Neural cell (in vitro differentiated cells): ENCODE measurements at regions not wholly inside any gene's neighbourhood (a gene's known extent, or its start where the extent isn't known, plus 50 kb on each side); places are given as distances from the start of the nearest gene placed in this dataset.

Source experiments
- H2AFZ ChIP-seq: fragments of 200-600, 300-800 bp; sonication (generic), shearing (Covaris generic); 2 replicates; pipeline ENCODE4 v1.6.0; 2014; ENCODE audit warnings: low read depth, mild to moderate bottlenecking, antibody characterized with exemption, low read length, moderate library complexity
- H3F3A ChIP-seq: fragments of 200-600 bp; shearing (Covaris generic); 2 replicates; pipeline ENCODE4 v1.6.1; 2016; ENCODE audit warnings: mild to moderate bottlenecking, moderate library complexity, mixed read lengths, antibody characterized with exemption, low read length; ENCODE audit not compliant: insufficient read depth, poor library complexity, severe bottlenecking
- H3K27ac ChIP-seq: fragments of 200-600, 300-800 bp; sonication (generic), shearing (Covaris generic); 2 replicates; pipeline ENCODE4 v1.5.1; 2014; ENCODE audit warnings: mild to moderate bottlenecking, low read length, moderate library complexity
- H3K27me3 ChIP-seq: fragments of 300-800, 200-600 bp; sonication (generic), shearing (Covaris generic); 2 replicates; pipeline ENCODE4 v1.6.0; 2014; ENCODE audit warnings: mild to moderate bottlenecking, low read depth, low read length, moderate library complexity; ENCODE audit not compliant: insufficient read depth
- H3K36me3 ChIP-seq: fragments of 300-800, 200-600 bp; sonication (generic), shearing (Covaris generic); 2 replicates; pipeline ENCODE4 v1.5.1; 2014; ENCODE audit warnings: mild to moderate bottlenecking, antibody characterized with exemption, low read length, moderate library complexity; ENCODE audit not compliant: insufficient read depth
- H3K4me2 ChIP-seq: fragments of 300-800, 200-600 bp; sonication (generic), shearing (Covaris generic); 2 replicates; pipeline ENCODE4 v1.6.0; 2014; ENCODE audit warnings: mild to moderate bottlenecking, low read length
- H3K4me3 ChIP-seq: fragments of 300-800, 200-600 bp; sonication (generic), shearing (Covaris generic); 2 replicates; pipeline ENCODE4 v1.5.1; 2014; ENCODE audit warnings: mild to moderate bottlenecking, low read length, moderate library complexity
- H3K79me2 ChIP-seq: fragments of 200-600 bp; shearing (Covaris generic); replicated peaks from 2 replicates; pipeline ENCODE4 v1.6.0; 2014; ENCODE audit warnings: mild to moderate bottlenecking, low read length, moderate library complexity; ENCODE audit not compliant: insufficient read depth
- H3K9ac ChIP-seq: fragments of 300-800, 200-600 bp; sonication (generic), shearing (Covaris generic); 2 replicates; pipeline ENCODE4 v1.6.1; 2016; ENCODE audit warnings: mild to moderate bottlenecking, low read length, mixed read lengths
- H3K9me2 ChIP-seq: fragments of 200-600 bp; shearing (Covaris generic); 2 replicates; pipeline ENCODE4 v1.6.1; 2016; ENCODE audit warnings: mild to moderate bottlenecking, low read length, mixed read lengths; ENCODE audit not compliant: insufficient read depth
- H3K9me3 ChIP-seq: fragments of 200-600, 300-800 bp; sonication (generic), shearing (Covaris generic); 2 replicates; pipeline ENCODE4 v1.6.1; 2016; ENCODE audit warnings: mild to moderate bottlenecking, mixed run types, low read length, moderate library complexity, mixed read lengths
- H4K20me1 ChIP-seq: fragments of 200-600 bp; shearing (Covaris generic); 2 replicates; pipeline ENCODE4 v1.6.1; 2016; ENCODE audit warnings: mild to moderate bottlenecking, mixed run types; ENCODE audit not compliant: insufficient read depth
- CTCF ChIP-seq: fragments of 450-650 bp; IDR thresholded peaks from 2 replicates; pipeline ENCODE4 v1.5.1; 2014; ENCODE audit warnings: antibody characterized with exemption, mild to moderate bottlenecking, moderate library complexity; ENCODE audit not compliant: poor library complexity, severe bottlenecking
- EP300 ChIP-seq: fragments of 450-650 bp; conservative IDR thresholded peaks from 2 replicates; pipeline ENCODE4 v1.6.1; 2014; ENCODE audit warnings: antibody characterized with exemption, mild to moderate bottlenecking, moderate library complexity; ENCODE audit not compliant: poor library complexity, severe bottlenecking
- EZH2 ChIP-seq: fragments of 200-600, 300-800 bp; shearing (Covaris generic), sonication (generic); IDR thresholded peaks from 2 replicates; pipeline ENCODE4 v1.6.1; 2014; ENCODE audit warnings: antibody characterized with exemption, low read length, borderline replicate concordance, mild to moderate bottlenecking; ENCODE audit not compliant: insufficient read depth, poor library complexity, severe bottlenecking
- MXI1 ChIP-seq: fragments of 450-650 bp; conservative IDR thresholded peaks from 2 replicates; pipeline ENCODE4 v1.6.1; 2014; ENCODE audit warnings: antibody characterized with exemption, mild to moderate bottlenecking; ENCODE audit not compliant: poor library complexity, severe bottlenecking
- POLR2AphosphoS5 ChIP-seq: IDR thresholded peaks from 2 replicates; pipeline ENCODE4 v1.6.1; 2012
- RAD21 ChIP-seq: fragments of 450-650 bp; conservative IDR thresholded peaks from 2 replicates; pipeline ENCODE4 v1.6.1; 2014; ENCODE audit warnings: antibody characterized with exemption, mild to moderate bottlenecking, moderate library complexity
- REST ChIP-seq: IDR thresholded peaks from 2 replicates; pipeline ENCODE4 v1.6.1; 2012; ENCODE audit warnings: borderline replicate concordance
- SMC3 ChIP-seq: fragments of 450-650 bp; conservative IDR thresholded peaks from 2 replicates; pipeline ENCODE4 v1.6.1; 2014; ENCODE audit warnings: antibody characterized with exemption, mild to moderate bottlenecking, moderate library complexity; ENCODE audit not compliant: poor library complexity
- TAF1 ChIP-seq: IDR thresholded peaks from 2 replicates; pipeline ENCODE4 v1.6.1; 2012; ENCODE audit warnings: low read depth

- Histone ChIP-seq H3K27ac (no peak overlapping the region), H3K4me3 (no peak overlapping the region), H3K9me2 (no peaks in the 10 kb centered on the region), H3K79me2 (no peaks in the 10 kb centered on the region), H3K9ac (no peak overlapping the region), H3K9me3 (no peaks in the 10 kb centered on the region), H3K4me2 (no peak overlapping the region), H2AFZ (no peak overlapping the region), H3F3A (no peaks in the 10 kb centered on the region), H3K36me3 (no peaks in the 10 kb centered on the region), H3K27me3 (no peaks in the 10 kb centered on the region), H4K20me1 (no peaks in the 10 kb centered on the region)
- no peak for TF ChIP-seq RAD21
- no peak for TF ChIP-seq EZH2
- TF ChIP-seq CTCF, result no peak
- no peak for TF ChIP-seq POLR2AphosphoS5
- TF ChIP-seq TAF1, result no peak
- no peak for TF ChIP-seq MXI1
- no peak for TF ChIP-seq REST
- no peak for TF ChIP-seq EP300
- no peak for TF ChIP-seq SMC3
These were observed 129.0 kb downstream of the BTC start for GRCh38 chr4:74665346-74665745.

- Histone ChIP-seq H4K20me1 (no peaks in the 10 kb centered on the region), H2AFZ (no peak overlapping the region), H3K4me3 (no peak overlapping the region), H3K4me2 (no peak overlapping the region), H3K9me3 (no peaks in the 10 kb centered on the region), H3K27ac (no peak overlapping the region), H3K27me3 (no peaks in the 10 kb centered on the region), H3F3A (no peaks in the 10 kb centered on the region), H3K79me2 (no peaks in the 10 kb centered on the region), H3K9me2 (no peaks in the 10 kb centered on the region), H3K36me3 (no peaks in the 10 kb centered on the region), H3K9ac (no peak overlapping the region)
- TF ChIP-seq EZH2 (no peak), REST (no peak), SMC3 (no peak), RAD21 (no peak), EP300 (no peak), CTCF (no peak)
These were observed 128.4 kb downstream of the BTC start for GRCh38 chr4:74665876-74666275.
